Mononuclear cell (primary cell): ENCODE measurements at regions not wholly inside any gene's neighbourhood (a gene's known extent, or its start where the extent isn't known, plus 50 kb on each side); places are given as distances from the start of the nearest gene placed in this dataset.

ENCODE experiments used
- H3K27me3 ChIP-seq: 2 replicates; pipeline ENCODE4 v1.6.0; 2011; ENCODE audit warnings: low read length, control low read depth; ENCODE audit not compliant: insufficient read depth
- H3K4me1 ChIP-seq: 2 replicates; pipeline ENCODE4 v1.5.1; 2011; ENCODE audit warnings: mild to moderate bottlenecking, low read length, control low read depth; ENCODE audit not compliant: insufficient read depth
- H3K4me3 ChIP-seq: 2 replicates; pipeline ENCODE4 v1.5.1; 2011; ENCODE audit warnings: mild to moderate bottlenecking, low read length, moderate library complexity
- H3K9me3 ChIP-seq: 2 replicates; pipeline ENCODE4 v1.5.1; 2011; ENCODE audit warnings: low read depth, mild to moderate bottlenecking, control low read depth, low read length

DNA sequence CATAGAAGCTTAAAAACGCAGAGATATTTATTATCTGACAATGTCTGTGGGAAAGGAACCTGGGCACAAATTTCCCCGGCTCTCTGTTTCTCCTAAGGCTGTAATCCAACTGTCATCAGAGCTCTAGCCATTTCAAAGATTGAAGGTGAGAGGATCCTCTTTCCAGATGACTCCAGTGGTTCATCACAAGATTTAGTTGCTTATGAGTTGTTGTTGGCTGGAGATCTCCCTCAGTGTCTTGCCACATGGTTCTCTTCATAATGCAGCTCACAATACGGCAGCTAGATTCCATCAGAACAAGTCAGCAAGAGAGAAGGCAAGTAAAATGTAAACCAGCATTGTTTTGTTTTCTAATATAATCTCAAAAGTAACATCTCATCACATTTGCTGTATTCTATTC is 369.4 kb downstream of the GASK1B start:
- H3K27me3 ChIP-seq = no peaks in the 10 kb centered on the region

DNA sequence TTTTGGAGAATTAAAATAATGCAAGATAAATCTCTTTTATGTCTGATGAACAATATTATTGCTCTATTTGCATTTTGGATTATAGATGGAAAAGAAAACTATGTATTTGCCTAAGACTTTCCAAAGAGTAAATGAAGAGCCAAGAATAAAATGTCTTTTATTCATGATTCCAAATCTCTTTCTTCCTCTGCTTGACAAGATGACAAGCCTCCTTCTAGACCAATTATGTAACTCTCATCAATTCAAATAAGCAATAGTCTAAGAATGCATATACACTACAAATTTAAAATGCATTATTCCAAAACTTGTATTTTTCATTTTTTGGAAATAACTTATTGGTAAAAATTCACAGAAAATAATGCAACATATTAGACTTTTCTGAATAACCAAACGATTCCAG is 377.3 kb downstream of the GASK1B start:
- Histone ChIP-seq H3K9me3 (no peaks in the 10 kb centered on the region), H3K27me3 (no peaks in the 10 kb centered on the region), H3K4me3 (no peak overlapping the region), H3K4me1 (no peaks in the 10 kb centered on the region)

More for the DNA sequence above, 369.4 kb downstream of the GASK1B start:
- no peaks in the 10 kb centered on the region for H3K9me3 ChIP-seq
- no peaks in the 10 kb centered on the region for H3K4me1 ChIP-seq
- no peak overlapping the region for H3K4me3 ChIP-seq

- Histone ChIP-seq H3K9me3 (no peaks in the 10 kb centered on the region), H3K27me3 (no peaks in the 10 kb centered on the region), H3K4me1 (no peaks in the 10 kb centered on the region), H3K4me3 (no peak overlapping the region)
These were observed 380.1 kb downstream of the GASK1B start for GRCh38 chr4:157792716-157793115.

- H3K4me1 ChIP-seq = no peaks in the 10 kb centered on the region
- no peaks in the 10 kb centered on the region for H3K27me3 ChIP-seq
- H3K9me3 ChIP-seq = no peaks in the 10 kb centered on the region
- no peak overlapping the region for H3K4me3 ChIP-seq
These were observed 381.6 kb downstream of the GASK1B start for GRCh38 chr4:157791236-157791635.

GRCh38 chr4:157787618-157788017 is 385.2 kb downstream of the GASK1B start:
- H3K27me3 ChIP-seq = no peaks in the 10 kb centered on the region
- H3K4me1 ChIP-seq = no peaks in the 10 kb centered on the region
- no peak overlapping the region for H3K4me3 ChIP-seq
- H3K9me3 ChIP-seq = no peaks in the 10 kb centered on the region

DNA sequence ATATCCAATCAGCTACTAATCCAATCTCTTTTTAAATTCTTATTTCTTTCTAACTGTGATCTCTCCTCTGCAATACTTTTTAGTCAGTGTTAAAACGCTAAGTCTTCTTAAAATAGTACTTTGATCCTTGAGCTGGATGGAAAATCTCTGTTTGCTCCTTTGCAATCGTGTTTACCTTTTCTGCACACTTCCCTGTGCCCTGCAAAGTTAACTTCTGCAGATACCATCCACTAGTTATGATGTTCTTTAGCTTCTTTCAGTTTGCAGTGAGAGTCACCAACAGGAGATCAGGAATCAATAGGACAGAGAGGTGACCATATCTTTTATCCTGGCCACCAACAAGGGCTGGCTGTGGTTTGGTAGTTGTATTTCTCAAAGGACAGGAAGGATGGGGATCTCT is 391.5 kb downstream of the GASK1B start:
- Histone ChIP-seq H3K4me3 (no peak overlapping the region), H3K27me3 (no peaks in the 10 kb centered on the region), H3K4me1 (no peaks in the 10 kb centered on the region), H3K9me3 (no peaks in the 10 kb centered on the region)

GRCh38 chr4:157779081-157779480 is 393.7 kb downstream of the GASK1B start:
- Histone ChIP-seq H3K4me3 (no peak overlapping the region), H3K27me3 (no peaks in the 10 kb centered on the region), H3K4me1 (no peaks in the 10 kb centered on the region), H3K9me3 (no peaks in the 10 kb centered on the region)

- no peak overlapping the region for H3K4me3 ChIP-seq
- no peaks in the 10 kb centered on the region for H3K4me1 ChIP-seq
- H3K27me3 ChIP-seq = no peaks in the 10 kb centered on the region
- no peaks in the 10 kb centered on the region for H3K9me3 ChIP-seq
These were observed 395.8 kb downstream of the GASK1B start for GRCh38 chr4:157776930-157777528.

DNA sequence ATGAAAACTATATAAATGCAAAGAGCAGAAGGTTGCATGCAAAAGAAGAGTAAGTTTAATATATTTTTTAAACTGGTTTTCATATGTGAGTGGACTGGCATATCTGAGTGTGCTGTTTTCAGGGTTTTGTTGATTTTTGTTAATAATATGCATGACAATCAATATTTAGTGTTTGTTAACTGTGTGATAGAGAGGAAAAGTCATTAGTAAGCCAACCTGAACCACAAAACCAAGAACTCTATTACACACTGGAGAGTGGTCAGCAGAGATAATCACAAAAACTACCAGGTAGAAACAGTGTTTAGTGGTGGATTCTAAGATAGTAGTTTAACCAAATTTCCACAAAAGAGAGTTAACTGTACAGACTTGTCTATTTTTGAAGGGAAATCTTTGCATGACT is 396.9 kb downstream of the GASK1B start:
- Histone ChIP-seq H3K4me1 (no peaks in the 10 kb centered on the region), H3K9me3 (no peaks in the 10 kb centered on the region), H3K27me3 (no peaks in the 10 kb centered on the region), H3K4me3 (no peak overlapping the region)

DNA sequence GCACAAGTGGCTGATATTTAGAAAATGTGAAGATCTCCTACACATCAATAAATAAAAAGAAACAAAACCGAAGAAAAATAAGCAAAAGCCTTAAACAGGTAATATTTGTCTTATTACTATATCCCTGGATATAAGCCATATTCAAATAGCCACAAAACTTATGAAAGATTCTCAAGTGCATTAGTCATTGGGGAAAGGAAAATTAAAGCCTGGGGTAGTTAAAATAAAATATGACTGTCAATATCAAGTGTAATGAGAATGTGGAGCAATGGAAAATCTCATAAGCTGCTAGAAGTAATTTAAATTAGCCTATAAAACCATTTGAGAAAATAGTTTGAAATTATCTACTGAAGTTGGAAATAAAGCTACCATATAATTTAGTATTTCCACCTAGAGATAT is 399.9 kb downstream of the GASK1B start:
- no peaks in the 10 kb centered on the region for H3K9me3 ChIP-seq
- H3K27me3 ChIP-seq = no peaks in the 10 kb centered on the region
- no peaks in the 10 kb centered on the region for H3K4me1 ChIP-seq
- H3K4me3 ChIP-seq = no peak overlapping the region

DNA sequence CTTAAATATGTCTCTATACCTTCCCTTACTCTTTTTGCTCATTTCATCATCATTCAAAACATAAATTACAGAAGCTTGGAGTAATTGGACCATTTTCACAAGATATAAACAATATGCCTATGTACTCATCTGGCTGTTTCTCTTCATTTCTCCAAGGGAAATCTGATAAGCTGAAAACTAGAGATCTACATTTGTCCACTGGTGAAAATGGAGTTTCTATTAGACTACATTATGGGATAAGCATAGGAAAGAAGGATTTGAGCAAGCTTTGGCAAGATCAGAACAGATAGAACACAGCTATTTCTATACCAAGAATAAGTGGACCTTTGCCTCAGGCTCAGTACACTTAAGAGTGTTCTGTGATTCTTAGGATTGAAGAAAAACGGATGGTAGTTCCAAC is 404.4 kb downstream of the GASK1B start:
- Histone ChIP-seq H3K4me1 (no peaks in the 10 kb centered on the region), H3K9me3 (no peaks in the 10 kb centered on the region), H3K4me3 (no peak overlapping the region), H3K27me3 (no peaks in the 10 kb centered on the region)

GRCh38 chr4:157763490-157763889 is 409.3 kb downstream of the GASK1B start:
- Histone ChIP-seq H3K27me3 (no peaks in the 10 kb centered on the region), H3K4me1 (no peaks in the 10 kb centered on the region), H3K4me3 (no peak overlapping the region), H3K9me3 (no peaks in the 10 kb centered on the region)

DNA sequence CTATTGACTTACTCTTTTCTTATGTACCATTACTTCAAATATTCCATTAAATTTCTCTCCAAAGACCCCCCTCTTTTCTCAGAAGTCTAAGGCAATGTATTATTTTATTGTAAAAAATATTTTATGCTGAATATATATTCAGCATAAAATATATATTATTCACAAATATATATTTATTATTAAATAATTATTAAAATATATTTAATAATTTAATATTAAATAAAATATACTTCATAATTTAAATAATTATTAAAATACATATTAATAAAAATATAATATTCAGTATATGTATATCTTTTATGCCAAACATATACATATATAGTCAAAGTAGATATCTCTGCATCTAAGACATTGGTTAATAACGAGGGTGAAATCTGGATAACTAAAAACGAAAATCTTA is 418.4 kb downstream of the GASK1B start:
- no peak overlapping the region for H3K4me3 ChIP-seq
- H3K4me1 ChIP-seq = no peaks in the 10 kb centered on the region
- H3K9me3 ChIP-seq = no peaks in the 10 kb centered on the region
- no peaks in the 10 kb centered on the region for H3K27me3 ChIP-seq

DNA sequence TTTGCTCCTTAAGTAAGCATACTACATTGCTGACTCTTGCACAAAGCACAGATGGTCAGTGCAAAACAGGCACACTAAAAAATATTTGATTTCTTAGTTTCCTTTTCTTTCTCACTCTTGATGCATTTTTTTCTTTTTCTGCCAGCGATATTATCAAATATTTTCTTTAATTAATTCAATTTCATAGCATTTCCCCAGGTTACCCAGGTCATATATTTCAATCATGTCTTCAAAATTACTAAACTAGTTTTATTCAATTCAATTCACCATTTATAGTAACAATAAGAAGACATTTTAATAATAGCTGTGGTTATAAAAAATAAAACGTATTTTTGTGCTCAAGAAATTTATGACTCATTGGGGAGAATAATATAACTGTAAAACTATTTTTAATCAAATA is 421.2 kb downstream of the GASK1B start:
- H3K9me3 ChIP-seq = no peaks in the 10 kb centered on the region
- no peak overlapping the region for H3K4me3 ChIP-seq
- no peaks in the 10 kb centered on the region for H3K4me1 ChIP-seq
- H3K27me3 ChIP-seq = no peaks in the 10 kb centered on the region

DNA sequence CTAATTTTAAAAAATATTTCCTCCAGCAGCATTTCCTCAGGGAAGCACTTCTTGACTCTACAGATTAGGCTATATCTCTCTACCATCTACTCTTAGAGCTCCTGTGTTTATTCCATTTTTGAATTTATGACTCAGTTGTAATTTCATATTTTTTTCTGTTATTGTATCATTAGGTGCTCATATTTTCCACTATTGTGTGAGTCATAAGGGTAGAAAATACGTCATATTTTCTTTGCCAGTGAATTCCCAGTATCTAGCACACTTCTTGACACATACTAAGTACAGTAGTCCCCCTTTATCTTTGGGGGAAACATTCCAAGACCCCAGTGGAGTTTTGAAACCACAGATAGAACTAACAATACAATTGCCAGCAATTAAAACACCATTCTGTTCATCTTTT is 431.2 kb downstream of the GASK1B start:
- Histone ChIP-seq H3K9me3 (no peaks in the 10 kb centered on the region), H3K27me3 (no peaks in the 10 kb centered on the region), H3K4me1 (no peaks in the 10 kb centered on the region), H3K4me3 (no peak overlapping the region)

GRCh38 chr4:157739242-157739641 is 433.6 kb downstream of the GASK1B start:
- Histone ChIP-seq H3K27me3 (no peaks in the 10 kb centered on the region), H3K4me3 (no peak overlapping the region), H3K4me1 (no peaks in the 10 kb centered on the region), H3K9me3 (no peaks in the 10 kb centered on the region)
